Forelimb muscle (tissue), 1 donor: ENCODE measurements at regions not wholly inside any gene's neighbourhood (a gene's known extent, or its start where the extent isn't known, plus 50 kb on each side); places are given as distances from the start of the nearest gene placed in this dataset.
A peak's percentile ranks its signal among the peaks of the same experiment; 100 is the strongest.

Experiments used
- DNase-seq: peaks from one replicate; pipeline ENCODE4 v3.0.0-alpha.2; 2013; ENCODE audit warnings: low read depth

- no peak for DNase-seq
Observed at GRCh38 chr2:145287736-145288135, 767.8 kb upstream of the ZEB2 start.

GRCh38 chr2:145286716-145287275 is 766.9 kb upstream of the ZEB2 start:
- DNase-seq, result no peak

- DNase-seq, result no peak
Observed at GRCh38 chr2:145284551-145284950, 764.6 kb upstream of the ZEB2 start.

- DNase-seq, result no peak
Observed at GRCh38 chr2:145283131-145283530, 763.2 kb upstream of the ZEB2 start.

GRCh38 chr2:145277922-145278321 is 758.0 kb upstream of the ZEB2 start:
- DNase-seq, result no peak

GRCh38 chr2:145273840-145274239 is 753.9 kb upstream of the ZEB2 start:
- DNase-seq, result no peak

GRCh38 chr2:145268931-145269330 is 749.0 kb upstream of the ZEB2 start:
- DNase-seq, result no peak

- no peak for DNase-seq
Observed at GRCh38 chr2:145267451-145267850, 747.5 kb upstream of the ZEB2 start.

- DNase-seq, result no peak
Observed at GRCh38 chr2:145265244-145265643, 745.3 kb upstream of the ZEB2 start.

GRCh38 chr2:145260674-145261073 is 740.8 kb upstream of the ZEB2 start:
- DNase-seq, result no peak

- DNase-seq, result no peak
Observed at GRCh38 chr2:145260081-145260480, 740.2 kb upstream of the ZEB2 start.

- DNase-seq, result no peak
Observed at GRCh38 chr2:145258903-145259579, 739.1 kb upstream of the ZEB2 start.

- DNase-seq, result no peak
Observed at GRCh38 chr2:145257931-145258330, 738.0 kb upstream of the ZEB2 start.

GRCh38 chr2:145256551-145256950 is 736.6 kb upstream of the ZEB2 start:
- DNase-seq, result no peak

GRCh38 chr2:145254291-145254690 is 734.4 kb upstream of the ZEB2 start:
- DNase-seq, result no peak

- no peak for DNase-seq
Observed at GRCh38 chr2:145253492-145253891, 733.6 kb upstream of the ZEB2 start.

- no peak for DNase-seq
Observed at GRCh38 chr2:145245268-145245870, 725.5 kb upstream of the ZEB2 start.

GRCh38 chr2:145235312-145235711 is 715.4 kb upstream of the ZEB2 start:
- no peak for DNase-seq

- DNase-seq, result no peak
Observed at GRCh38 chr2:145230546-145230945, 710.6 kb upstream of the ZEB2 start.

- peak; percentile 28 for DNase-seq
Observed at GRCh38 chr2:145228506-145228905, 708.6 kb upstream of the ZEB2 start.

- no peak for DNase-seq
Observed at GRCh38 chr2:145226901-145227300, 707.0 kb upstream of the ZEB2 start.

GRCh38 chr2:145221516-145221915 is 701.6 kb upstream of the ZEB2 start:
- DNase-seq, result no peak

- no peak for DNase-seq
Observed at GRCh38 chr2:145221032-145221431, 701.1 kb upstream of the ZEB2 start.
